GM12878 (cell line): ENCODE measurements at regions not wholly inside any gene's neighbourhood (a gene's known extent, or its start where the extent isn't known, plus 50 kb on each side); places are given as distances from the start of the nearest gene placed in this dataset.

ENCODE experiments used
- ASH2L ChIP-seq: fragments of 300-600, 200-600 bp; sonication (generic); IDR thresholded peaks from 2 replicates; pipeline ENCODE4 v1.6.1; 2017; ENCODE audit warnings: low read depth, mild to moderate bottlenecking, borderline replicate concordance
- BMI1 ChIP-seq: fragments of 450-650 bp; IDR thresholded peaks from 2 replicates; pipeline ENCODE4 v1.6.1; 2016; ENCODE audit warnings: mild to moderate bottlenecking, moderate library complexity, borderline replicate concordance
- CREB1 ChIP-seq: IDR thresholded peaks from 2 replicates; pipeline ENCODE4 v1.6.1; 2012; ENCODE audit warnings: low read depth, mild to moderate bottlenecking, inconsistent platforms
- EED ChIP-seq: sonication (generic); IDR thresholded peaks from 2 replicates; pipeline ENCODE4 v1.6.1; 2016; ENCODE audit warnings: antibody characterized with exemption, low read depth
- FOS ChIP-seq: IDR thresholded peaks from 3 replicates; pipeline ENCODE4 v1.6.1; 2011; ENCODE audit warnings: borderline replicate concordance; ENCODE audit not compliant: insufficient read length; ENCODE audit errors: extremely low read depth
- IKZF2 ChIP-seq, 2 experiments: fragments of 450-650 bp; IDR thresholded peaks; 2 replicates each; pipeline ENCODE4 v1.6.1; 2017; ENCODE audit warnings: mild to moderate bottlenecking in 2 of 2, moderate library complexity in 2 of 2
- MLLT1 ChIP-seq: fragments of 450-650 bp; IDR thresholded peaks from 2 replicates; pipeline ENCODE4 v1.6.1; 2016; ENCODE audit warnings: mild to moderate bottlenecking
- MTA2 ChIP-seq: fragments of 450-650 bp; IDR thresholded peaks from 2 replicates; pipeline ENCODE4 v1.6.1; 2016; ENCODE audit warnings: low read depth, mild to moderate bottlenecking, moderate library complexity
- MTA3 ChIP-seq: IDR thresholded peaks from 2 replicates; pipeline ENCODE4 v1.6.1; 2012; ENCODE audit warnings: low read length, inconsistent platforms, borderline replicate concordance
- MYC ChIP-seq: IDR thresholded peaks from 2 replicates; pipeline ENCODE4 v1.6.1; 2011; ENCODE audit warnings: mild to moderate bottlenecking, low read length, moderate library complexity, inconsistent platforms; ENCODE audit not compliant: insufficient read depth, insufficient replicate concordance, insufficient read length, severe bottlenecking
- NKRF ChIP-seq: fragments of 450-650 bp; conservative IDR thresholded peaks from 2 replicates; pipeline ENCODE4 v1.6.1; 2017; ENCODE audit warnings: mild to moderate bottlenecking, moderate library complexity
- PKNOX1 ChIP-seq: fragments of 450-650 bp; IDR thresholded peaks from 2 replicates; pipeline ENCODE4 v1.6.1; 2016; ENCODE audit warnings: mild to moderate bottlenecking
- ZSCAN29 ChIP-seq: fragments of 450-650 bp; IDR thresholded peaks from 2 replicates; pipeline ENCODE4 v1.6.1; 2017; ENCODE audit warnings: mild to moderate bottlenecking, moderate library complexity

GRCh38 chr13:50080203-50080910 lies 65.1 kb downstream of the KCNRG start (continued):
- 0 out of 2 replicates have a peak, but pooled peaks have one; percentile 11 for TF ChIP-seq MLLT1
- peak; percentile 9; the same call in 1 of the 2 replicates for TF ChIP-seq PKNOX1
- TF ChIP-seq IKZF2 (IDR thresholded peaks at IDR 0.05) = peak; percentile 14 to 21; a peak in 1 of 4 replicates
- peak; percentile 14; the same call in 1 of the 2 replicates for TF ChIP-seq ASH2L
- TF ChIP-seq BMI1 = 0 out of 2 replicates have a peak, but pooled peaks have one; percentile 33
- peak; percentile 65 for TF ChIP-seq CREB1
- TF ChIP-seq MTA2 = no peak
- no peak for TF ChIP-seq MYC
- 0 out of 2 replicates have a peak, but pooled peaks have one; percentile 23 for TF ChIP-seq EED
- no peak for TF ChIP-seq FOS
- TF ChIP-seq ZSCAN29 = 0 out of 2 replicates have a peak, but pooled peaks have one; percentile 19
- 0 out of 2 replicates have a peak, but pooled peaks have one; percentile 20 for TF ChIP-seq NKRF
- peak; percentile 7; the same call in 1 of the 2 replicates for TF ChIP-seq MTA3
